PC-9 (cell line): ENCODE measurements at regions not wholly inside any gene's neighbourhood (a gene's known extent, or its start where the extent isn't known, plus 50 kb on each side); places are given as distances from the start of the nearest gene placed in this dataset.

Experiments
- BruUV-seq: library from RNA; stranded (reverse); fragments of 400-500 nt; replicated peaks from 2 replicates; lab custom pipeline; 2021; lab: Mats Ljungman, UMichigan
- CTCF ChIA-PET: fragments of 300-600 bp; sonication (Branson Sonifier 250); formaldehyde crosslinking; loops from one replicate; lab custom pipeline; 2022; ENCODE audit warnings: antibody characterized with exemption; lab: Charles Lee
- POLR2A ChIA-PET: fragments of 300-600 bp; sonication (Branson Sonifier 250); formaldehyde crosslinking; loops from one replicate; lab custom pipeline; 2022; ENCODE audit warnings: antibody characterized with exemption; ENCODE audit not compliant: unreplicated experiment; lab: Charles Lee
- DNase-seq, 2 experiments: peaks; one replicate each; pipeline versions ENCODE4 v3.0.0 to v3.0.0-alpha.2; 2015 to 2022; ENCODE audit warnings: mixed read lengths in 1 of 2
- H2AFZ ChIP-seq: fragments of 200-600 bp; sonication (generic); 2 replicates; pipeline ENCODE4 v1.8.1; 2017; ENCODE audit warnings: antibody characterized with exemption
- H3F3A ChIP-seq: fragments of 200-600 bp; sonication (generic); 2 replicates; pipeline ENCODE4 v1.8.1; 2017; ENCODE audit warnings: antibody characterized with exemption, mild to moderate bottlenecking, low read depth; ENCODE audit not compliant: insufficient read depth
- H3K27ac ChIP-seq: fragments of 200-600 bp; sonication (generic); 2 replicates; pipeline ENCODE4 v1.6.1; 2016; ENCODE audit warnings: mixed run types
- H3K27me3 ChIP-seq: fragments of 200-600 bp; sonication (generic); 2 replicates; pipeline ENCODE4 v1.6.1; 2016; ENCODE audit warnings: low read depth, mixed run types; ENCODE audit not compliant: insufficient read depth
- H3K36me3 ChIP-seq: fragments of 200-600 bp; sonication (generic); 2 replicates; pipeline ENCODE4 v1.6.1; 2016; ENCODE audit warnings: low read depth, mixed run types
- H3K4me1 ChIP-seq: fragments of 200-600 bp; sonication (generic); replicated peaks from 2 replicates; pipeline ENCODE4 v1.6.1; 2016; ENCODE audit warnings: mixed run types; ENCODE audit not compliant: insufficient read depth
- H3K4me2 ChIP-seq: fragments of 200-600 bp; sonication (generic); 2 replicates; pipeline ENCODE4 v1.6.1; 2017; ENCODE audit warnings: mixed run types
- H3K4me3 ChIP-seq: fragments of 200-600 bp; sonication (generic); 2 replicates; pipeline ENCODE4 v1.6.1; 2016; ENCODE audit warnings: mixed run types
- H3K79me2 ChIP-seq: fragments of 200-600 bp; sonication (generic); 2 replicates; pipeline ENCODE4 v1.6.1; 2017; ENCODE audit warnings: low read depth, mixed run types
- H3K9me2 ChIP-seq: fragments of 200-600 bp; sonication (generic); 2 replicates; pipeline ENCODE4 v1.8.1; 2017; ENCODE audit warnings: mild to moderate bottlenecking; ENCODE audit not compliant: insufficient read depth
- H3K9me3 ChIP-seq: fragments of 200-600 bp; sonication (generic); 2 replicates; pipeline ENCODE4 v1.8.1; 2016; ENCODE audit warnings: low read depth; ENCODE audit not compliant: insufficient read depth
- H4K20me1 ChIP-seq: fragments of 200-600 bp; sonication (generic); 2 replicates; pipeline ENCODE4 v1.8.1; 2017; ENCODE audit not compliant: insufficient read depth
- CTCF ChIP-seq: fragments of 200-600 bp; sonication (generic); conservative IDR thresholded peaks from 2 replicates; pipeline ENCODE4 v1.6.1; 2017; ENCODE audit warnings: mixed run types, antibody characterized with exemption, mild to moderate bottlenecking, moderate library complexity
- EZH2 ChIP-seq: fragments of 200-600 bp; sonication (generic); IDR thresholded peaks from 2 replicates; pipeline ENCODE4 v1.8.0; 2017; ENCODE audit warnings: antibody characterized with exemption, low read depth
- intact Hi-C: fragments of 100-400 bp; cut with micrococcal nuclease; formaldehyde crosslinking; loops from one replicate; pipeline ENCODE4 v1.10.0; 2022; ENCODE audit not compliant: unreplicated experiment

DNA sequence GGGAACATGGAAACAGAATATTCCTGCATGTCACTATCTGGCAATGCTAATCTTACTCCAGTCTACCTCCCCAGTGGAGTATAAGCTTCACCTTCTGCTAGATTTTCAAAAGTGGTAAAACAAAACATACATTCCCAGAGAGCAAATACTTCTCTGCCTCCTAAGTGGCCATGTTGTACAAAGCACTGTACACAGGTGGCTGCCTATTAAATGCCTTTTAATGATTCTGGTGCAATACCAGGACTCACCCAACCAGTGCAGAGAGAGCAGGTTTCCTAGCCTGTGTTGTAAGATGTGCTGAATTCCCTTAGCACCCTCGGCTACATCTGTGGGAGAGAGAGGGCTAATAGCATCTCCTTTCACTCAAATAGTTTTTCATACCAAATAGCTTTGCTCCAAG lies 684.3 kb upstream of the NRP1 start:
- no peaks in the 10 kb centered on the region for H4K20me1 ChIP-seq
- no peaks in the 10 kb centered on the region for H3K9me3 ChIP-seq
- TF ChIP-seq EZH2 (no peak), CTCF (no peak)
- no peaks in the 10 kb centered on the region for H3K27me3 ChIP-seq
- H3K36me3 ChIP-seq: no peaks in the 10 kb centered on the region
- no TSS peak for BruUV-seq
- CTCF ChIA-PET: interaction anchor here (0.5 kb wide), 1 partner anchor 61 kb away, joined by 3 read pairs; no protein-coding TSS in a partner anchor
- no peak overlapping the region for H3K4me2 ChIP-seq
- no peaks in the 10 kb centered on the region for H3K79me2 ChIP-seq
- no peak overlapping the region for H3K27ac ChIP-seq
- intact Hi-C loops: no loop called here
- POLR2A ChIA-PET: no interaction called here
- no peak for DNase-seq
- H3K9me2 ChIP-seq: no peaks in the 10 kb centered on the region
- no peaks in the 10 kb centered on the region for H3K4me1 ChIP-seq
- no peak overlapping the region for H2AFZ ChIP-seq
- no peaks in the 10 kb centered on the region for H3F3A ChIP-seq
- H3K4me3 ChIP-seq: no peak overlapping the region

DNA sequence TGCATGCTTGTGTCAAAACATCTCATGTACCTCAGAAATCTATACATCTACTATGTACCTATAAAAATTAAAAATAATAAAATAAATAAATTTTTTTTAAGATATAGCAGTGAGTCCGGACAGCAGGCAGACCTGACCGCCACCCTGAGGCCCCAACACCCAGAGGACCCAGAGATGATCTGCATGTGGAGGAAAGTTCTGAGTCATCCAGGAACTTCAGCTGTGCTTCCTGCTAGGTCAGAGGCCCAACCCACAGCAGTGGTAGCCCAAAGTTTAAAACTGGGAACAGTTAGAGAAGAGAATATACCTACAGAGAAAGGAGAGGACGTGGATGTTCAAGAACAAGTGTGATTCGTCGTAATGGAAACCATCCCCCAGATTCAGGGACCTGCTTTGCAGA lies 683.7 kb upstream of the NRP1 start:
- Histone ChIP-seq H3K27ac (no peak overlapping the region), H3K9me2 (no peaks in the 10 kb centered on the region), H2AFZ (no peak overlapping the region), H3F3A (no peaks in the 10 kb centered on the region), H3K4me3 (no peak overlapping the region), H4K20me1 (no peaks in the 10 kb centered on the region), H3K79me2 (no peaks in the 10 kb centered on the region), H3K9me3 (no peaks in the 10 kb centered on the region), H3K36me3 (no peaks in the 10 kb centered on the region), H3K27me3 (no peaks in the 10 kb centered on the region), H3K4me1 (no peaks in the 10 kb centered on the region), H3K4me2 (no peak overlapping the region)
- intact Hi-C loops: no loop called here
- CTCF ChIA-PET: interaction anchor here (0.7 kb wide), 1 partner anchor 112 kb away, joined by 5 read pairs; no protein-coding TSS in a partner anchor
- POLR2A ChIA-PET: no interaction called here
- BruUV-seq: no TSS peak
- peak in 1 of 2 experiments; percentile 2 for DNase-seq
- TF ChIP-seq EZH2 (no peak), CTCF (no peak)

DNA sequence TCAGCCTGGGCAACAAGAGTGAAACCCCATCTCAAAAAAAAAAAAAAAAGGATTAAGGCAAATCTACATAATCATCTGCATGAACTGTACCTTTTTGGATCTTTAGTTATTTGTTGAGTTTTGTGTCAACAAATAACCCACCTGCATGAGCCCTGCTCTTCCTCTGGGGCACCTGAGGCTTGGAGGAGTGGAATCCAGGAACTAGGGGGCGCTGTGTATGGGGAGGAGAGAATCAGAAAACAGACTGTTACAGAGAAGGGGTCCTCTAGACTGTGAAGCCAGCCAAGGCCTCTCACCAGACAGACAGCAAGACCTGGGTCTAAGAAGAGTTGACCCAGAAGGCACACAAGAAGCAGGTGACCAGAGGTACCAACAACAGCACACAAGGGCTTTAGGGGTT lies 682.8 kb upstream of the NRP1 start:
- DNase-seq: no peak

DNA sequence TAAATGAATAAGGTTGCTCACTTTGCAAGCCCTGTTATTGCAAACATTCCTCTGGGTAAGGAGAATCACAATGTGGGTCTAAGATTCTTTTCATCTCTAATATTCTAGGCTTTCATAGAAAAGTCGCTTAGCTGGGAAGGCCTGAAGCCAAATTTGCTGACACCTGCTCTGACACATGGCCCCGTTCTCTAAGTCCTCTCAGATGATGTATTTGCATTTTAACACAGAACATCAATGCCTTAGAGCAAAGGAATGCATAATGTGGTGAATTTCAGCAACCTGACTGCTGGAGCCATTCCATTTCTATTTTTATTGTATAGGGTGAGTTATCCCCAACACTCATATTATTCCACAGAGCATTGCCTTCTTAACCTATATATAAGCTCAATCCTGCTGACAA lies 682.1 kb upstream of the NRP1 start:
- Histone ChIP-seq H3K9me2 (no peaks in the 10 kb centered on the region), H3K79me2 (no peaks in the 10 kb centered on the region), H3K4me2 (no peak overlapping the region), H3K9me3 (no peaks in the 10 kb centered on the region), H4K20me1 (no peaks in the 10 kb centered on the region), H3K4me1 (no peaks in the 10 kb centered on the region), H3K36me3 (no peaks in the 10 kb centered on the region), H2AFZ (no peak overlapping the region), H3K27me3 (no peaks in the 10 kb centered on the region), H3F3A (no peaks in the 10 kb centered on the region), H3K27ac (no peak overlapping the region), H3K4me3 (no peak overlapping the region)
- POLR2A ChIA-PET: no interaction called here
- TF ChIP-seq EZH2 (no peak), CTCF (no peak)
- no TSS peak for BruUV-seq
- DNase-seq: no peak
- intact Hi-C loops: no loop called here
- CTCF ChIA-PET: no interaction called here

More for the DNA sequence above, 682.8 kb upstream of the NRP1 start:
- H3F3A ChIP-seq: no peaks in the 10 kb centered on the region
- H3K79me2 ChIP-seq: no peaks in the 10 kb centered on the region
- ChIA-PET CTCF (no interaction called here), POLR2A (no interaction called here)
- intact Hi-C loops: no loop called here
- no peak for TF ChIP-seq EZH2
- H3K27me3 ChIP-seq: no peaks in the 10 kb centered on the region
- H4K20me1 ChIP-seq: no peaks in the 10 kb centered on the region
- H3K9me3 ChIP-seq: no peaks in the 10 kb centered on the region
- no peaks in the 10 kb centered on the region for H3K9me2 ChIP-seq
- no peak overlapping the region for H2AFZ ChIP-seq
- no peaks in the 10 kb centered on the region for H3K4me1 ChIP-seq
- no peak overlapping the region for H3K4me2 ChIP-seq
- no peak overlapping the region for H3K4me3 ChIP-seq
- H3K36me3 ChIP-seq: no peaks in the 10 kb centered on the region
- BruUV-seq: no TSS peak
- H3K27ac ChIP-seq: no peak overlapping the region
